H9 (cell line): ENCODE measurements at regions not wholly inside any gene's neighbourhood (a gene's known extent, or its start where the extent isn't known, plus 50 kb on each side); places are given as distances from the start of the nearest gene placed in this dataset.

Source experiments
- DNase-seq: peaks from one replicate; pipeline ENCODE4 v3.0.0-alpha.2; 2017
- H2AFZ ChIP-seq: one replicate; pipeline ENCODE4 v1.6.1; 2013; ENCODE audit warnings: mild to moderate bottlenecking, low read length, control low read depth, moderate library complexity
- H2AK5ac ChIP-seq: 2 replicates; pipeline ENCODE4 v1.6.1; 2013; ENCODE audit warnings: low read length, control low read depth, mixed read lengths; ENCODE audit not compliant: insufficient read length
- H2BK120ac ChIP-seq: one replicate; pipeline ENCODE4 v1.6.1; 2013; ENCODE audit warnings: low read depth, mild to moderate bottlenecking, low read length, control low read depth, inconsistent platforms; ENCODE audit not compliant: poor library complexity, severe bottlenecking
- H2BK12ac ChIP-seq: 2 replicates; pipeline ENCODE4 v1.6.1; 2013; ENCODE audit warnings: low read length, control low read depth, mixed read lengths, low read depth; ENCODE audit not compliant: insufficient read length
- H2BK15ac ChIP-seq: 2 replicates; pipeline ENCODE4 v1.6.1; 2013; ENCODE audit warnings: low read depth, low read length, control low read depth
- H2BK20ac ChIP-seq: one replicate; pipeline ENCODE4 v1.6.1; 2013; ENCODE audit warnings: low read depth, mild to moderate bottlenecking, low read length, control low read depth, inconsistent platforms; ENCODE audit not compliant: poor library complexity, severe bottlenecking
- H2BK5ac ChIP-seq: 2 replicates; pipeline ENCODE4 v1.6.1; 2013; ENCODE audit warnings: low read length, control low read depth, mixed read lengths; ENCODE audit not compliant: insufficient read length
- H3K14ac ChIP-seq: 2 replicates; pipeline ENCODE4 v1.6.1; 2013; ENCODE audit warnings: low read length, control low read depth; ENCODE audit not compliant: insufficient read depth
- H3K18ac ChIP-seq: 2 replicates; pipeline ENCODE4 v1.6.1; 2013; ENCODE audit warnings: low read depth, mild to moderate bottlenecking, mixed read lengths, low read length, control low read depth; ENCODE audit not compliant: insufficient read length
- H3K23ac ChIP-seq: 2 replicates; pipeline ENCODE4 v1.6.1; 2013; ENCODE audit warnings: low read length, control low read depth, mixed read lengths, low read depth; ENCODE audit not compliant: insufficient read length
- H3K23me2 ChIP-seq: 2 replicates; pipeline ENCODE4 v1.6.1; 2013; ENCODE audit warnings: low read depth, mild to moderate bottlenecking, mixed read lengths, low read length, control low read depth; ENCODE audit not compliant: insufficient read length, poor library complexity, severe bottlenecking
- H3K27ac ChIP-seq: 2 replicates; pipeline ENCODE4 v1.5.1; 2013; ENCODE audit warnings: low read length, control low read depth, mixed read lengths, low read depth; ENCODE audit not compliant: insufficient read length
- H3K27me3 ChIP-seq: 2 replicates; pipeline ENCODE4 v1.6.1; 2013; ENCODE audit warnings: low read length, control low read depth, inconsistent platforms; ENCODE audit not compliant: insufficient read depth
- H3K4ac ChIP-seq: 2 replicates; pipeline ENCODE4 v1.6.1; 2013; ENCODE audit warnings: low read depth, mild to moderate bottlenecking, control low read depth, inconsistent platforms, low read length, moderate library complexity
- H3K4me1 ChIP-seq: 2 replicates; pipeline ENCODE4 v1.6.1; 2013; ENCODE audit warnings: low read length, control low read depth, inconsistent platforms; ENCODE audit not compliant: insufficient read depth
- H3K4me2 ChIP-seq: 2 replicates; pipeline ENCODE4 v1.6.1; 2013; ENCODE audit warnings: low read length, control low read depth, mixed read lengths; ENCODE audit not compliant: insufficient read length, insufficient read depth
- H3K56ac ChIP-seq: 2 replicates; pipeline ENCODE4 v1.6.1; 2013; ENCODE audit warnings: low read depth, mild to moderate bottlenecking, mixed read lengths, low read length, control low read depth; ENCODE audit not compliant: insufficient read length
- H3K79me1 ChIP-seq: 2 replicates; pipeline ENCODE4 v1.6.1; 2013; ENCODE audit warnings: low read depth, mild to moderate bottlenecking, moderate library complexity, low read length, control low read depth, inconsistent platforms; ENCODE audit not compliant: insufficient read depth, poor library complexity, severe bottlenecking
- H3K79me2 ChIP-seq: 2 replicates; pipeline ENCODE4 v1.6.1; 2013; ENCODE audit warnings: low read length, control low read depth, inconsistent platforms; ENCODE audit not compliant: insufficient read depth
- H3K9ac ChIP-seq: 2 replicates; pipeline ENCODE4 v1.6.1; 2013; ENCODE audit warnings: low read length, control low read depth, mixed read lengths; ENCODE audit not compliant: insufficient read length; ENCODE audit errors: extremely low read depth
- H3K9me3 ChIP-seq: one replicate; pipeline ENCODE4 v1.6.1; 2013; ENCODE audit warnings: low read depth, low read length, inconsistent platforms; ENCODE audit not compliant: control insufficient read depth
- H3T11ph ChIP-seq: one replicate; pipeline ENCODE4 v1.6.1; 2013; ENCODE audit warnings: mild to moderate bottlenecking, low read length, control low read depth, inconsistent platforms
- H4K20me1 ChIP-seq: one replicate; pipeline ENCODE4 v1.6.1; 2013; ENCODE audit not compliant: control insufficient read depth, insufficient read length, insufficient read depth
- H4K5ac ChIP-seq: 2 replicates; pipeline ENCODE4 v1.6.1; 2013; ENCODE audit warnings: low read depth, mild to moderate bottlenecking, mixed read lengths, low read length, control low read depth; ENCODE audit not compliant: insufficient read length
- H4K8ac ChIP-seq: replicated peaks from 2 replicates; pipeline ENCODE4 v1.6.1; 2013; ENCODE audit warnings: low read length, control low read depth, mixed read lengths, low read depth; ENCODE audit not compliant: insufficient read length
- H4K91ac ChIP-seq: 2 replicates; pipeline ENCODE4 v1.6.1; 2013; ENCODE audit warnings: low read depth, mild to moderate bottlenecking, moderate library complexity, mixed read lengths, low read length, control low read depth; ENCODE audit not compliant: insufficient read length
- H3K27ac Mint-ChIP-seq, 3 experiments: 2 replicates in 2 of 3; 3 replicates in 1 of 3; pipeline ENCODE4 v1.8.0; 2020 to 2021; ENCODE audit warnings: mixed read lengths in 3 of 3, mild to moderate bottlenecking in 1 of 3, moderate library complexity in 1 of 3
- H3K27me3 Mint-ChIP-seq: 2 replicates; pipeline ENCODE4 v1.8.0; 2021; ENCODE audit warnings: low read depth, mild to moderate bottlenecking, moderate library complexity, mixed read lengths
- H3K36me3 Mint-ChIP-seq, 3 experiments: 2 replicates in 2 of 3; 3 replicates in 1 of 3; pipeline ENCODE4 v1.8.0; 2020 to 2021; ENCODE audit warnings: low read depth in 3 of 3, mixed read lengths in 3 of 3; ENCODE audit not compliant: insufficient read depth in 1 of 3
- H3K4me1 Mint-ChIP-seq, 2 experiments: 2 replicates each; pipeline ENCODE4 v1.8.0; 2020; ENCODE audit warnings: mixed read lengths in 2 of 2
- H3K4me3 Mint-ChIP-seq, 2 experiments: 2 replicates in 1 of 2; 3 replicates in 1 of 2; pipeline ENCODE4 v1.8.0; 2020 to 2021; ENCODE audit warnings: mild to moderate bottlenecking in 2 of 2, mixed read lengths in 2 of 2, moderate library complexity in 1 of 2
- H3K9me3 Mint-ChIP-seq, 2 experiments: 2 replicates in 1 of 2; 3 replicates in 1 of 2; pipeline ENCODE4 v1.8.0; 2020; ENCODE audit warnings: mild to moderate bottlenecking in 2 of 2, mixed read lengths in 2 of 2, moderate library complexity in 1 of 2
- WGBS: extraction: QIAGEN DNeasy Blood & Tissue Kit; methylation state at CpG from one replicate; pipeline ENCODE4 v1.1.7; 2013; ENCODE audit warnings: missing lambda C conversion rate, low lambda C conversion rate, mixed read lengths; ENCODE audit not compliant: insufficient read length; ENCODE audit errors: extremely low coverage; 5-methylcytosine and 5-hydroxymethylcytosine counted together
- TF ChIP-seq, protein P1 (sequence below): fragments of 200-600 bp; sonication (generic); conservative IDR thresholded peaks from 3 replicates; pipeline ENCODE4 v1.8.0; 2021; ENCODE audit warnings: antibody characterized with exemption, mild to moderate bottlenecking

DNA sequence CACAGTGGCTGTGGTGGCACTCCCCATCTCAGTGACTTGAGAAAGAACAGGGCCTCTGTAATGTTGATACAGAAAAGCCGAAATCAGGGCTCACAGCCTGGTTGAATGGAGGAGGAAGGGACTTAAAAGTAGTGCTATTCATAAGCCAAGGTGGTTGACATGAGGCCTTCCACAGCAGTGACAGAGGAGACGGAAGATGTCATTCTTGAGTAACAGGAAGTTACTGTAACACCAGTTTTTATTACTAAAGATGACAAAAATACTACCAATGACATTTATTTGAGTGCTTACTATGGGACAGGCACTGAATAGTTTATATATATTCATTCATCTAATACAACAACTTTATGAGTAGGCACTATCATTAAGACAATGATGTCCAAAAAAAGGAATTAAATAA lies 52.8 kb upstream of the GNG12 start:
- no CpG with 5 or more reads among the region's 2 CpGs for WGBS
- H3K4me1 Mint-ChIP-seq: peaks cover 18 to 19% of the 10 kb centered on the region in 2 experiments
- no peaks in the 10 kb centered on the region for H3K9me3 ChIP-seq

More for the DNA sequence above, 52.8 kb upstream of the GNG12 start:
- H4K8ac ChIP-seq: no peak overlapping the region
- H3K79me1 ChIP-seq: no peaks in the 10 kb centered on the region
- H2AK5ac ChIP-seq: no peak overlapping the region
- Mint-ChIP-seq H3K9me3 (no peaks in the 10 kb centered on the region), H3K27me3 (peaks cover 3% of the 10 kb centered on the region; the same call in 1 of the 2 replicates), H3K27ac (no peak overlapping the region), H3K4me3 (no peak overlapping the region), H3K36me3 (no peaks in the 10 kb centered on the region)
- no peaks in the 10 kb centered on the region for H3K23me2 ChIP-seq
- H3K4me1 ChIP-seq: peaks cover 7% of the 10 kb centered on the region; the same call in 1 of the 2 replicates
- H2BK12ac ChIP-seq: no peak overlapping the region
- H3K4ac ChIP-seq: no peak overlapping the region
- H3K23ac ChIP-seq: no peak overlapping the region
- H4K20me1 ChIP-seq: no peaks in the 10 kb centered on the region
- no peaks in the 10 kb centered on the region for H3K79me2 ChIP-seq
- no peak overlapping the region for H2BK15ac ChIP-seq
- no peak overlapping the region for H2AFZ ChIP-seq
- no peak overlapping the region for H3T11ph ChIP-seq
- H2BK20ac ChIP-seq: no peak overlapping the region
- H4K91ac ChIP-seq: no peak overlapping the region
- DNase-seq: no peak
- no peak overlapping the region for H3K56ac ChIP-seq
- no peak overlapping the region for H2BK120ac ChIP-seq
- no peak overlapping the region for H3K18ac ChIP-seq
- no peak overlapping the region for H3K4me2 ChIP-seq
- no peak overlapping the region for H3K27ac ChIP-seq
- H2BK5ac ChIP-seq: no peak overlapping the region
- TF ChIP-seq, protein P1, sequence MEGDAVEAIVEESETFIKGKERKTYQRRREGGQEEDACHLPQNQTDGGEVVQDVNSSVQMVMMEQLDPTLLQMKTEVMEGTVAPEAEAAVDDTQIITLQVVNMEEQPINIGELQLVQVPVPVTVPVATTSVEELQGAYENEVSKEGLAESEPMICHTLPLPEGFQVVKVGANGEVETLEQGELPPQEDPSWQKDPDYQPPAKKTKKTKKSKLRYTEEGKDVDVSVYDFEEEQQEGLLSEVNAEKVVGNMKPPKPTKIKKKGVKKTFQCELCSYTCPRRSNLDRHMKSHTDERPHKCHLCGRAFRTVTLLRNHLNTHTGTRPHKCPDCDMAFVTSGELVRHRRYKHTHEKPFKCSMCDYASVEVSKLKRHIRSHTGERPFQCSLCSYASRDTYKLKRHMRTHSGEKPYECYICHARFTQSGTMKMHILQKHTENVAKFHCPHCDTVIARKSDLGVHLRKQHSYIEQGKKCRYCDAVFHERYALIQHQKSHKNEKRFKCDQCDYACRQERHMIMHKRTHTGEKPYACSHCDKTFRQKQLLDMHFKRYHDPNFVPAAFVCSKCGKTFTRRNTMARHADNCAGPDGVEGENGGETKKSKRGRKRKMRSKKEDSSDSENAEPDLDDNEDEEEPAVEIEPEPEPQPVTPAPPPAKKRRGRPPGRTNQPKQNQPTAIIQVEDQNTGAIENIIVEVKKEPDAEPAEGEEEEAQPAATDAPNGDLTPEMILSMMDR: no peak
- H4K5ac ChIP-seq: no peak overlapping the region
- H3K9ac ChIP-seq: no peak overlapping the region
- H3K14ac ChIP-seq: no peak overlapping the region
- no peaks in the 10 kb centered on the region for H3K27me3 ChIP-seq
